Fibroblast of lung (primary cell): ENCODE measurements at regions not wholly inside any gene's neighbourhood (a gene's known extent, or its start where the extent isn't known, plus 50 kb on each side); places are given as distances from the start of the nearest gene placed in this dataset.

ENCODE experiments used
- EZH2 ChIP-seq: IDR thresholded peaks from 2 replicates; pipeline ENCODE4 v1.5.1; 2012; ENCODE audit warnings: low read length, control low read depth, mild to moderate bottlenecking; ENCODE audit errors: missing control alignments
- TF ChIP-seq, protein P1 (sequence below), 2 donors: IDR thresholded peaks in 1 of 2; conservative IDR thresholded peaks in 1 of 2; 1 replicate in 1 of 2; 2 replicates in 1 of 2; pipeline ENCODE4 v1.5.1; 2011 to 2012; ENCODE audit warnings: low read length in 2 of 2, control low read depth in 1 of 2, inconsistent platforms in 1 of 2, low read depth in 1 of 2, mild to moderate bottlenecking in 1 of 2

DNA sequence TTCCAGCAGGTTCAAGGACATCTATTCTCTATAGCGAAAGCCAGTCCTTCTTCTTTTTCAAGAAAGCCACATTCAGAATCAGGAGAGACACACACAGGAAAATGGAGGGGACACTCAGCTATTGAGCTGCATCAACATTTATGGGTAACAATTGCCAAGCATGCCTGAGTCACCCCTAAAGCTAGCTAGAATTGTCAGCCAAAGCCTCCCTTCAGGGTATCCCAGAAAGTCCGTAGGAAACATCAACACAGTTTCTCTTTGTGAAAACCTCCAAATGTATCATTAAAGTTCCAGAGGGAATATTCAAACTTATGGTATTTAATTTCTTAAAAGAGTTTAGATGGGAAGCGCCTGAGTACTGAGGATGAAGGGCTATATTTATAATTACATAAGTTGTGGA lies 331.1 kb upstream of the SLC7A11 start:
- TF ChIP-seq, protein P1, sequence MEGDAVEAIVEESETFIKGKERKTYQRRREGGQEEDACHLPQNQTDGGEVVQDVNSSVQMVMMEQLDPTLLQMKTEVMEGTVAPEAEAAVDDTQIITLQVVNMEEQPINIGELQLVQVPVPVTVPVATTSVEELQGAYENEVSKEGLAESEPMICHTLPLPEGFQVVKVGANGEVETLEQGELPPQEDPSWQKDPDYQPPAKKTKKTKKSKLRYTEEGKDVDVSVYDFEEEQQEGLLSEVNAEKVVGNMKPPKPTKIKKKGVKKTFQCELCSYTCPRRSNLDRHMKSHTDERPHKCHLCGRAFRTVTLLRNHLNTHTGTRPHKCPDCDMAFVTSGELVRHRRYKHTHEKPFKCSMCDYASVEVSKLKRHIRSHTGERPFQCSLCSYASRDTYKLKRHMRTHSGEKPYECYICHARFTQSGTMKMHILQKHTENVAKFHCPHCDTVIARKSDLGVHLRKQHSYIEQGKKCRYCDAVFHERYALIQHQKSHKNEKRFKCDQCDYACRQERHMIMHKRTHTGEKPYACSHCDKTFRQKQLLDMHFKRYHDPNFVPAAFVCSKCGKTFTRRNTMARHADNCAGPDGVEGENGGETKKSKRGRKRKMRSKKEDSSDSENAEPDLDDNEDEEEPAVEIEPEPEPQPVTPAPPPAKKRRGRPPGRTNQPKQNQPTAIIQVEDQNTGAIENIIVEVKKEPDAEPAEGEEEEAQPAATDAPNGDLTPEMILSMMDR (conservative IDR thresholded peaks at IDR 0.05 in 1 of 2, IDR thresholded peaks at IDR 0.05 in 1 of 2; ENCODE audit: low read depth in 1 of 2, low read length in 2 of 2), result no peak
- no peak for TF ChIP-seq EZH2
